ENCODE measurements at regions not wholly inside any gene's neighbourhood (a gene's known extent, or its start where the extent isn't known, plus 50 kb on each side); places are given as distances from the start of the nearest gene placed in this dataset.

GRCh38 chr1:218081358-218081757, 203.7 kb upstream of the RRP15 start:
- ATAC-seq (ENCODE audit: poor library complexity) (no peak), DNase-seq (no peak)
- intact Hi-C loops (cut with DNase I) = no loop called here

- no peak for ATAC-seq (ENCODE audit: poor library complexity)
- no peak for DNase-seq
- intact Hi-C loops (cut with DNase I) = no loop called here
These were observed 194.6 kb upstream of the RRP15 start for GRCh38 chr1:218090459-218090858.

GRCh38 chr1:218101409-218101808, 183.7 kb upstream of the RRP15 start:
- intact Hi-C loops (cut with DNase I) = no loop called here
- ATAC-seq (ENCODE audit: poor library complexity) (no peak), DNase-seq (no peak)

GRCh38 chr1:218108034-218108433, 177.1 kb upstream of the RRP15 start:
- DNase-seq (no peak), ATAC-seq (ENCODE audit: poor library complexity) (no peak)
- intact Hi-C loops (cut with DNase I) = no loop called here

GRCh38 chr1:218112862-218113261, 172.2 kb upstream of the RRP15 start:
- no peak for DNase-seq
- no peak for ATAC-seq (ENCODE audit: poor library complexity)
- intact Hi-C loops (cut with DNase I) = no loop called here

- intact Hi-C loops (cut with DNase I) = no loop called here
- DNase-seq = no peak
- no peak for ATAC-seq (ENCODE audit: poor library complexity)
These were observed 161.1 kb upstream of the RRP15 start for GRCh38 chr1:218123968-218124367.

GRCh38 chr1:218135371-218135770, 149.7 kb upstream of the RRP15 start:
- no peak for ATAC-seq (ENCODE audit: poor library complexity)
- intact Hi-C loops (cut with DNase I) = no loop called here
- no peak for DNase-seq

GRCh38 chr1:218139761-218140160, 145.3 kb upstream of the RRP15 start:
- DNase-seq = no peak
- no peak for ATAC-seq (ENCODE audit: poor library complexity)
- intact Hi-C loops (cut with DNase I) = no loop called here

GRCh38 chr1:218156595-218156994, 128.5 kb upstream of the RRP15 start:
- peak; percentile 54 for DNase-seq
- intact Hi-C loops (cut with DNase I) = no loop called here
- ATAC-seq (ENCODE audit: poor library complexity) = peak; percentile 85

GRCh38 chr1:218163371-218163770, 121.7 kb upstream of the RRP15 start:
- intact Hi-C loops (cut with DNase I) = no loop called here
- no peak for DNase-seq
- no peak for ATAC-seq (ENCODE audit: poor library complexity)

GRCh38 chr1:218164111-218164929, 120.8 kb upstream of the RRP15 start:
- DNase-seq = peak; percentile 46
- intact Hi-C loops (cut with DNase I) = no loop called here
- peak; percentile 87 for ATAC-seq (ENCODE audit: poor library complexity)

GRCh38 chr1:218164930-218165700, 120.0 kb upstream of the RRP15 start:
- peak; percentile 51 for DNase-seq
- intact Hi-C loops (cut with DNase I) = no loop called here
- peak; percentile 82 for ATAC-seq (ENCODE audit: poor library complexity)

- DNase-seq = no peak
- intact Hi-C loops (cut with DNase I) = no loop called here
- no peak for ATAC-seq (ENCODE audit: poor library complexity)
These were observed 119.4 kb upstream of the RRP15 start for GRCh38 chr1:218165701-218166114.

GRCh38 chr1:218166268-218166945, 118.7 kb upstream of the RRP15 start:
- DNase-seq (no peak), ATAC-seq (ENCODE audit: poor library complexity) (no peak)
- intact Hi-C loops (cut with DNase I) = no loop called here

GRCh38 chr1:218171302-218171893, 113.7 kb upstream of the RRP15 start:
- intact Hi-C loops (cut with DNase I) = loop anchor here (10.0 kb wide), 1 partner anchor 287 kb away; no protein-coding TSS in a partner anchor
- DNase-seq (no peak), ATAC-seq (ENCODE audit: poor library complexity) (peak; percentile 61)

GRCh38 chr1:218182455-218182854, 102.6 kb upstream of the RRP15 start:
- intact Hi-C loops (cut with DNase I) = no loop called here
- no peak for ATAC-seq (ENCODE audit: poor library complexity)
- no peak for DNase-seq

- ATAC-seq (ENCODE audit: poor library complexity) = no peak
- intact Hi-C loops (cut with DNase I) = no loop called here
- DNase-seq = no peak
These were observed 84.1 kb upstream of the RRP15 start for GRCh38 chr1:218200979-218201378.

- intact Hi-C loops (cut with DNase I) = no loop called here
- DNase-seq (no peak), ATAC-seq (ENCODE audit: poor library complexity) (no peak)
These were observed 83.5 kb upstream of the RRP15 start for GRCh38 chr1:218201601-218202000.

GRCh38 chr1:218205721-218206120, 79.4 kb upstream of the RRP15 start:
- ATAC-seq (ENCODE audit: poor library complexity) (no peak), DNase-seq (no peak)
- intact Hi-C loops (cut with DNase I) = no loop called here
